ENCODE measurements at regions not wholly inside any gene's neighbourhood (a gene's known extent, or its start where the extent isn't known, plus 50 kb on each side); places are given as distances from the start of the nearest gene placed in this dataset.

DNA sequence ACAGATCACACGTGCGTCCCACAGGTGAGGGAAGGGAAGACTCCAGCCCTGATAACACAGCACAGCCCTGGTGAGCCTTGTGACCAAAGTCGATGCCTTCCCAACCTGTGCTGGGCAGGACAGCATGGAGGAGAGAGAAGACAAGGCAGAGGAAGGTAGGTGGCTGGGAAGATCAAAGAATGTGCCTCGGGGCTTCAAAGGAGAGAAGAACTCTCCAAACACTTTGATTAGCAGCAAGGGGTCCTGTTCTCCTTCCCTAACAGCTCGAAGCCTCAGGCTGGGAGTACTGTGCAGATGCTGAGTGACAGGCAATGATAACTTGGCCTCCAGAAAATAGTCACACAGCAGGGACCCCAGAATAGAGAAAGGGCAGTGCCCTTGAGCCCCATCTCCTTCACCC is 288.5 kb downstream of the TCERG1L start:
- TF ChIP-seq, protein P1, sequence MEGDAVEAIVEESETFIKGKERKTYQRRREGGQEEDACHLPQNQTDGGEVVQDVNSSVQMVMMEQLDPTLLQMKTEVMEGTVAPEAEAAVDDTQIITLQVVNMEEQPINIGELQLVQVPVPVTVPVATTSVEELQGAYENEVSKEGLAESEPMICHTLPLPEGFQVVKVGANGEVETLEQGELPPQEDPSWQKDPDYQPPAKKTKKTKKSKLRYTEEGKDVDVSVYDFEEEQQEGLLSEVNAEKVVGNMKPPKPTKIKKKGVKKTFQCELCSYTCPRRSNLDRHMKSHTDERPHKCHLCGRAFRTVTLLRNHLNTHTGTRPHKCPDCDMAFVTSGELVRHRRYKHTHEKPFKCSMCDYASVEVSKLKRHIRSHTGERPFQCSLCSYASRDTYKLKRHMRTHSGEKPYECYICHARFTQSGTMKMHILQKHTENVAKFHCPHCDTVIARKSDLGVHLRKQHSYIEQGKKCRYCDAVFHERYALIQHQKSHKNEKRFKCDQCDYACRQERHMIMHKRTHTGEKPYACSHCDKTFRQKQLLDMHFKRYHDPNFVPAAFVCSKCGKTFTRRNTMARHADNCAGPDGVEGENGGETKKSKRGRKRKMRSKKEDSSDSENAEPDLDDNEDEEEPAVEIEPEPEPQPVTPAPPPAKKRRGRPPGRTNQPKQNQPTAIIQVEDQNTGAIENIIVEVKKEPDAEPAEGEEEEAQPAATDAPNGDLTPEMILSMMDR (conservative IDR thresholded peaks at IDR 0.05; ENCODE audit: low read length), result no peak
- no peak for TF ChIP-seq EZH2phosphoT487 (IDR thresholded peaks at IDR 0.05; ENCODE audit: borderline replicate concordance, low read depth, low read length)
